ENCODE measurements at regions not wholly inside any gene's neighbourhood (a gene's known extent, or its start where the extent isn't known, plus 50 kb on each side); places are given as distances from the start of the nearest gene placed in this dataset.
"Not testable (repeated sequence)": the region's sequence is repeated elsewhere in the genome, so short reads cannot be mapped to it uniquely, and the experiment has no call there.

GRCh38 chr11:13782390-13783075 lies 114.1 kb downstream of the FAR1 start:
- CTCF ChIA-PET = no interaction called here
- DNase-seq (ENCODE audit: low read depth, low spot score) = no peak
- no peak for TF ChIP-seq CTCF (IDR thresholded peaks at IDR 0.05; ENCODE audit: insufficient read depth, low read length, missing control alignments)
- POLR2A ChIA-PET = interaction anchor here (0.6 kb wide), 1 partner anchor 457 kb away, joined by 3 read pairs; no protein-coding TSS in a partner anchor
- H3K4me3 ChIP-seq (ENCODE audit: low read depth, low read length) = no peak overlapping the region

GRCh38 chr11:13784441-13784840 lies 116.0 kb downstream of the FAR1 start:
- no peak for DNase-seq (ENCODE audit: low read depth, low spot score)
- POLR2A ChIA-PET = no interaction called here
- H3K4me3 ChIP-seq (ENCODE audit: low read depth, low read length) = no peak overlapping the region
- no peak for TF ChIP-seq CTCF (IDR thresholded peaks at IDR 0.05; ENCODE audit: insufficient read depth, low read length, missing control alignments)
- CTCF ChIA-PET = no interaction called here

GRCh38 chr11:13784855-13785254 lies 116.4 kb downstream of the FAR1 start:
- ChIA-PET CTCF (no interaction called here), POLR2A (no interaction called here)
- no peak overlapping the region for H3K4me3 ChIP-seq (ENCODE audit: low read depth, low read length)
- no peak for TF ChIP-seq CTCF (IDR thresholded peaks at IDR 0.05; ENCODE audit: insufficient read depth, low read length, missing control alignments)
- DNase-seq (ENCODE audit: low read depth, low spot score) = no peak

- CTCF ChIA-PET = no interaction called here
- no peak for DNase-seq (ENCODE audit: low read depth, low spot score)
- POLR2A ChIA-PET = no interaction called here
Observed at GRCh38 chr11:13786688-13787087, 118.2 kb downstream of the FAR1 start.

GRCh38 chr11:13797616-13798015 lies 129.1 kb downstream of the FAR1 start:
- H3K4me3 ChIP-seq (ENCODE audit: low read depth, low read length); POLR2A ChIA-PET; DNase-seq (ENCODE audit: low read depth, low spot score); CTCF ChIA-PET: not testable (repeated sequence)

More at GRCh38 chr11:13786688-13787087, 118.2 kb downstream of the FAR1 start:
- TF ChIP-seq CTCF (IDR thresholded peaks at IDR 0.05; ENCODE audit: insufficient read depth, low read length, missing control alignments) = no peak
- H3K4me3 ChIP-seq (ENCODE audit: low read depth, low read length) = no peak overlapping the region

GRCh38 chr11:13800901-13801300 lies 132.4 kb downstream of the FAR1 start:
- no peak overlapping the region for H3K4me3 ChIP-seq (ENCODE audit: low read depth, low read length)
- CTCF ChIA-PET = no interaction called here
- POLR2A ChIA-PET = no interaction called here
- DNase-seq (ENCODE audit: low read depth, low spot score) = no peak
- TF ChIP-seq CTCF (IDR thresholded peaks at IDR 0.05; ENCODE audit: insufficient read depth, low read length, missing control alignments) = no peak

GRCh38 chr11:13818325-13818724 lies 144.2 kb upstream of the SPON1 start:
- TF ChIP-seq CTCF (IDR thresholded peaks at IDR 0.05; ENCODE audit: insufficient read depth, low read length, missing control alignments) = no peak
- CTCF ChIA-PET = no interaction called here
- no peak for DNase-seq (ENCODE audit: low read depth, low spot score)
- H3K4me3 ChIP-seq (ENCODE audit: low read depth, low read length) = no peak overlapping the region
- POLR2A ChIA-PET = no interaction called here

Measured in AG04449 (cell line).